MCF 10A (cell line): ENCODE measurements at regions not wholly inside any gene's neighbourhood (a gene's known extent, or its start where the extent isn't known, plus 50 kb on each side); places are given as distances from the start of the nearest gene placed in this dataset.

ENCODE experiments used
- BruUV-seq: library from RNA; stranded (reverse); fragments of 400-500 nt; replicated peaks from 2 replicates; lab custom pipeline; 2021; lab: Mats Ljungman, UMichigan
- CTCF ChIA-PET: fragments of 300-600 bp; sonication (Branson Sonifier 250); formaldehyde crosslinking; extraction: SDS; loops from one replicate; lab custom pipeline; 2021; ENCODE audit warnings: antibody characterized with exemption, inconsistent platforms; lab: Yijun Ruan, JAX
- POLR2A ChIA-PET: fragments of 300-600, 350-650 bp; sonication (Branson Sonifier 250); formaldehyde crosslinking; extraction: SDS; loops from one replicate; lab custom pipeline; 2020; ENCODE audit warnings: antibody characterized with exemption, inconsistent platforms; lab: Yijun Ruan, JAX
- DNase-seq: peaks from one replicate; pipeline ENCODE4 v3.0.0-alpha.2; 2018; ENCODE audit not compliant: unreplicated experiment
- H3K27ac Mint-ChIP-seq: one replicate; pipeline ENCODE4 v1.8.0; 2022; ENCODE audit warnings: mild to moderate bottlenecking, low read depth, mixed read lengths; ENCODE audit not compliant: unreplicated experiment
- H3K27me3 Mint-ChIP-seq: one replicate; pipeline ENCODE4 v1.8.0; 2022; ENCODE audit warnings: mixed read lengths; ENCODE audit not compliant: insufficient read depth, unreplicated experiment
- H3K36me3 Mint-ChIP-seq: one replicate; pipeline ENCODE4 v1.8.0; 2022; ENCODE audit warnings: mild to moderate bottlenecking, moderate library complexity, mixed read lengths; ENCODE audit not compliant: insufficient read depth, unreplicated experiment
- H3K4me1 Mint-ChIP-seq: one replicate; pipeline ENCODE4 v1.8.0; 2022; ENCODE audit warnings: mixed read lengths; ENCODE audit not compliant: insufficient read depth, unreplicated experiment
- H3K4me3 Mint-ChIP-seq: one replicate; pipeline ENCODE4 v1.8.0; 2022; ENCODE audit warnings: mild to moderate bottlenecking, moderate library complexity, mixed read lengths; ENCODE audit not compliant: unreplicated experiment
- H3K9me3 Mint-ChIP-seq: one replicate; pipeline ENCODE4 v1.8.0; 2022; ENCODE audit warnings: mixed read lengths; ENCODE audit not compliant: unreplicated experiment
- intact Hi-C: fragments of 100-400 bp; cut with micrococcal nuclease; formaldehyde crosslinking; loops from 2 replicates; pipeline ENCODE4 v1.14.1; 2022
- TF ChIP-seq, protein P1 (sequence below): fragments of 200-600 bp; IDR thresholded peaks from one replicate; pipeline ENCODE4 v1.8.0; 2022; ENCODE audit warnings: antibody characterized with exemption, mild to moderate bottlenecking; ENCODE audit not compliant: unreplicated experiment

DNA sequence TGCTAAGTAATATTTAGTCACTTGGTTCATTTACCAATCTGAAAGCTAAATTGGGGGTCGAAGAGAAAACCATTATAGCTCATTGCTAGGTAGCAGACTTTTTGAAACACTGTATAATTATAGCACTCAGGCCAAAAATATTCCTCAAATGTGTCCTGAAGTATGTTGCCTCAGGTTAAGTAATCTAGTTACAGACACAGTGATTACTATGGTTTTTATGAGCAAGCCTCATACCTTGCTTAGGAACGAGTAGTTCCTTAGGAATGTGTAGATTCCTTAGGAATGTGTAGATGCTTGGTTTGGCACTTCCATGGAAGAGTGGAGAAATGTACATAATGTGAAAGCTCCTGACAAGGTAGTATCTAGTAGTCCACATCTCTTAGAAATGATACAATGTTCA, 387.5 kb downstream of the LMO7 start:
- TF ChIP-seq, protein P1, sequence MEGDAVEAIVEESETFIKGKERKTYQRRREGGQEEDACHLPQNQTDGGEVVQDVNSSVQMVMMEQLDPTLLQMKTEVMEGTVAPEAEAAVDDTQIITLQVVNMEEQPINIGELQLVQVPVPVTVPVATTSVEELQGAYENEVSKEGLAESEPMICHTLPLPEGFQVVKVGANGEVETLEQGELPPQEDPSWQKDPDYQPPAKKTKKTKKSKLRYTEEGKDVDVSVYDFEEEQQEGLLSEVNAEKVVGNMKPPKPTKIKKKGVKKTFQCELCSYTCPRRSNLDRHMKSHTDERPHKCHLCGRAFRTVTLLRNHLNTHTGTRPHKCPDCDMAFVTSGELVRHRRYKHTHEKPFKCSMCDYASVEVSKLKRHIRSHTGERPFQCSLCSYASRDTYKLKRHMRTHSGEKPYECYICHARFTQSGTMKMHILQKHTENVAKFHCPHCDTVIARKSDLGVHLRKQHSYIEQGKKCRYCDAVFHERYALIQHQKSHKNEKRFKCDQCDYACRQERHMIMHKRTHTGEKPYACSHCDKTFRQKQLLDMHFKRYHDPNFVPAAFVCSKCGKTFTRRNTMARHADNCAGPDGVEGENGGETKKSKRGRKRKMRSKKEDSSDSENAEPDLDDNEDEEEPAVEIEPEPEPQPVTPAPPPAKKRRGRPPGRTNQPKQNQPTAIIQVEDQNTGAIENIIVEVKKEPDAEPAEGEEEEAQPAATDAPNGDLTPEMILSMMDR: no peak
- Mint-ChIP-seq H3K27me3 (no peaks in the 10 kb centered on the region), H3K9me3 (peaks cover 12% of the 10 kb centered on the region), H3K27ac (peak overlapping the region; percentile 64), H3K4me3 (no peak overlapping the region), H3K4me1 (peaks cover 12% of the 10 kb centered on the region), H3K36me3 (no peaks in the 10 kb centered on the region)
- intact Hi-C loops: no loop called here
- POLR2A ChIA-PET: interaction anchor here (0.7 to 1.0 kb wide), 2 partner anchors 12 to 16 kb away, joined by 3 read pairs; no protein-coding TSS in a partner anchor
- no TSS peak for BruUV-seq
- peak; percentile 31 for DNase-seq
- CTCF ChIA-PET: interaction anchor here (1.3 kb wide), 1 partner anchor 147 kb away, joined by 4 read pairs; no protein-coding TSS in a partner anchor

GRCh38 chr13:76020421-76020955, 384.4 kb downstream of the LMO7 start:
- TF ChIP-seq, protein P1: no peak
- no peak overlapping the region for H3K27ac Mint-ChIP-seq
- no peaks in the 10 kb centered on the region for H3K36me3 Mint-ChIP-seq
- CTCF ChIA-PET: interaction anchor here (1.0 kb wide), 1 partner anchor 325 kb away, joined by 3 read pairs; no protein-coding TSS in a partner anchor
- no peak for DNase-seq
- H3K4me3 Mint-ChIP-seq: no peak overlapping the region
- POLR2A ChIA-PET: no interaction called here
- peaks cover 12% of the 10 kb centered on the region for H3K4me1 Mint-ChIP-seq
- intact Hi-C loops: no loop called here
- no TSS peak for BruUV-seq
- H3K27me3 Mint-ChIP-seq: no peaks in the 10 kb centered on the region
- H3K9me3 Mint-ChIP-seq: peaks cover 3% of the 10 kb centered on the region

DNA sequence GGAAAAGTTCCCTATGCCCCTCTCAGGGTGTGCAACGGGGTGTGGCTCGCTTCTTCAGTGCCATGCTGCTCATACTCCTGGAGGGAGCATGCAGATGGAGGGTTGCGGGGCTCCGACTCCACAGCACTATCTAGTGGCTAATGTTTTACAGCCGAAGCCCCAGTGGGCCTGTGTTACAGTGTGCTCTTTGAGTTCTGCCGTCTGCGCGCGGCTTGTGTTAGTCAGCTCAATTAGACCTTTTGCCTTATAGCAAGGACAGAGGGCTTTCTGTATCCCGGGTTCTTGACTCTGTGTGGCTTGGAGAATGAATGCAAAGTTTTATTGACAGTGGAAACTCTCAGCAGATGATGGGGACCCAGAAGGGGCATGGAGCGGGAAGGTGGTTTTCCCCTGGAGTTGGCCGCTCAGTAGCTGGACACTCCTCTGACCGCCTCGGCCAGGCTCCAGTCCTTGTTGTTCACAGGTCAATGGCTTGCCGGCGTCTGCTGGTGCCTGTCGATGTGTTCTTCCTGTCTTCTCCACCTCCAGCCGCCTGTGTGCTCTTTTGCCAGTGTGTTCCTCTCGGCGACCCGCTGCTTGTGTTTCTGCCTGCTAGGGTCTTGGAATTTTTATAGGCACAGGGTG, 383.4 kb downstream of the LMO7 start:
- peaks cover 12% of the 10 kb centered on the region for H3K4me1 Mint-ChIP-seq
- no peaks in the 10 kb centered on the region for H3K27me3 Mint-ChIP-seq
- H3K4me3 Mint-ChIP-seq: no peak overlapping the region
- intact Hi-C loops: loop anchor here (5.0 kb wide), 3 partner anchors 322 to 883 kb away; no protein-coding TSS in a partner anchor
- no peak overlapping the region for H3K27ac Mint-ChIP-seq
- H3K9me3 Mint-ChIP-seq: no peaks in the 10 kb centered on the region
- TF ChIP-seq, protein P1: peak; percentile 9
- POLR2A ChIA-PET: no interaction called here
- no peaks in the 10 kb centered on the region for H3K36me3 Mint-ChIP-seq
- peak; percentile 11 for DNase-seq
- CTCF ChIA-PET: no interaction called here
- BruUV-seq: no TSS peak

DNA sequence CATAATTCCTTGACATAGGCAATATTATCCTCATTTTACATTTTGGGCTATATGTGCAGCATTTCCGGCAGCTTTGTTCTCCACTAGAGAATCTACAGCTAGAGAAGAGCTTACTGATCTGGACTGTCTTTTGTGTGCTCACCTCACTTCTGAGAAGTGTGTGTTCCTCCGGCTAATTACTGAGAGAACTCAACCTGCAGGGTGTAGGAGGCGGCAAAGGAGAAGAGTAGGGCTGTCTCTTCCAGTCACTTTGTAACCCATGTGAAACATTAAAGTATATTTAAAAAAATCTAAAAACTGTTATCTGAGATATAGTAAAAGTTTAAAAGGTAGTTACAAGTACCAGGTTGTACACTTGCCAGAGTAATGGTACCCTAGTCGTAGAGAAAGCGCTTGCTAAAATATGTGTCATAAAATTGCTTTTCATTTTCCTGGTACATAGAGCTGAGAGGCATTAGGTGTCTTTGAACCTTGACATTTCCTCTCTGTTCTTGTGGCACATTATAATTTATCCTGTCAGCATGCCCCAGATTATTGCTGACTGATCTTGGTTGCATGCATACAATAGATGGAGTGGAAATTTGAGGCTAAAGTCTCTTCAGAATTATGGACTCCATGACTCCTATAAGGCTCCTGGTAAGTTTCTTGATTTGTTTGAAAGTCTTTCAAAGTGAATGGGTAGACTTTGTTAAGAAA, 381.9 kb downstream of the LMO7 start:
- TF ChIP-seq, protein P1: no peak
- Mint-ChIP-seq H3K36me3 (no peaks in the 10 kb centered on the region), H3K9me3 (no peaks in the 10 kb centered on the region), H3K4me1 (peaks cover 3% of the 10 kb centered on the region), H3K27me3 (no peaks in the 10 kb centered on the region), H3K27ac (no peak overlapping the region), H3K4me3 (no peak overlapping the region)
- intact Hi-C loops: loop anchor here (5.0 kb wide), 3 partner anchors 321 to 884 kb away; no protein-coding TSS in a partner anchor
- DNase-seq: no peak
- ChIA-PET POLR2A (interaction anchor here (0.6 kb wide), 2 partner anchors 10 to 524 kb away, joined by 3 read pairs; no protein-coding TSS in a partner anchor), CTCF (interaction anchor here (0.6 to 1.3 kb wide), 8 partner anchors 14 to 462 kb away, joined by 3 to 5 read pairs (median 3); no protein-coding TSS in a partner anchor)
- BruUV-seq: no TSS peak
